Neutrophil (primary cell): ENCODE measurements at regions not wholly inside any gene's neighbourhood (a gene's known extent, or its start where the extent isn't known, plus 50 kb on each side); places are given as distances from the start of the nearest gene placed in this dataset.

ENCODE experiments used
- H3K27ac ChIP-seq: fragments of 200-600 bp; sonication (generic); 2 replicates; pipeline ENCODE4 v1.5.1; 2016; ENCODE audit warnings: mild to moderate bottlenecking, moderate library complexity
- H3K27me3 ChIP-seq: fragments of 200-600 bp; sonication (generic); 2 replicates; pipeline ENCODE4 v1.6.0; 2016; ENCODE audit warnings: mild to moderate bottlenecking
- H3K36me3 ChIP-seq: fragments of 200-600 bp; sonication (generic); 2 replicates; pipeline ENCODE4 v1.5.1; 2017
- H3K4me1 ChIP-seq, 2 experiments: fragments of 200-600 bp in 1 of 2; sonication (generic) in 1 of 2; 1 replicate in 1 of 2; 2 replicates in 1 of 2; pipeline versions ENCODE4 v1.5.1 to v1.6.1; 2013 to 2016; ENCODE audit warnings: low read depth in 1 of 2, low read length in 1 of 2, mild to moderate bottlenecking in 1 of 2, moderate library complexity in 1 of 2; ENCODE audit not compliant: control insufficient read depth in 1 of 2, insufficient read depth in 1 of 2
- H3K4me3 ChIP-seq, 2 experiments: fragments of 200-600 bp in 1 of 2; sonication (generic) in 1 of 2; 1 replicate in 1 of 2; 2 replicates in 1 of 2; pipeline ENCODE4 v1.5.1; 2013 to 2016; ENCODE audit warnings: low read depth in 1 of 2, low read length in 1 of 2, mild to moderate bottlenecking in 1 of 2, moderate library complexity in 1 of 2
- H3K9me3 ChIP-seq: fragments of 200-600 bp; sonication (generic); 2 replicates; pipeline ENCODE4 v1.5.1; 2016
- TF ChIP-seq, protein P1 (sequence below): fragments of 200-600 bp; sonication (generic); IDR thresholded peaks from 2 replicates; pipeline ENCODE4 v1.5.1; 2016; ENCODE audit warnings: antibody characterized with exemption

DNA sequence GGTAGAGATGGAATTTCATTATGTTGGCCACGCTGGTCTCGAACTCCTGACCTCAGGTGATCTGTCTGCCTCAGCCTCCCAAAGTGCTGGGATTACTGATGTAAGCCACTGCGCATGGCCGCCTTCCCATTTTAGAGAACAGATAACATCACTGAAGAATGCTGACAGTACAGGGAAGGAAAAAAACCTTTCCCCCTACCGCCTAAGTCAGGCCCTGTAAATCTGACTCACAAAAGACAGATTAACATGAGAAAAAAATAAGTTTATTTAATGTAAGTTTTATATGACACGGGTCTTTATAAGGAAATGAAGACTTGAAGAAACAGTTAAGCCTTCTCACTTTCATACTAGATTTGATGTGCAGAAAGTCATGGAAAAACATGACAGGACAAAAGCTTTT is 227.2 kb upstream of the ZNF608 start:
- Histone ChIP-seq H3K4me1 (no peaks in the 10 kb centered on the region), H3K27ac (no peak overlapping the region), H3K9me3 (no peaks in the 10 kb centered on the region), H3K4me3 (no peak overlapping the region), H3K27me3 (no peaks in the 10 kb centered on the region), H3K36me3 (no peaks in the 10 kb centered on the region)
- TF ChIP-seq, protein P1, sequence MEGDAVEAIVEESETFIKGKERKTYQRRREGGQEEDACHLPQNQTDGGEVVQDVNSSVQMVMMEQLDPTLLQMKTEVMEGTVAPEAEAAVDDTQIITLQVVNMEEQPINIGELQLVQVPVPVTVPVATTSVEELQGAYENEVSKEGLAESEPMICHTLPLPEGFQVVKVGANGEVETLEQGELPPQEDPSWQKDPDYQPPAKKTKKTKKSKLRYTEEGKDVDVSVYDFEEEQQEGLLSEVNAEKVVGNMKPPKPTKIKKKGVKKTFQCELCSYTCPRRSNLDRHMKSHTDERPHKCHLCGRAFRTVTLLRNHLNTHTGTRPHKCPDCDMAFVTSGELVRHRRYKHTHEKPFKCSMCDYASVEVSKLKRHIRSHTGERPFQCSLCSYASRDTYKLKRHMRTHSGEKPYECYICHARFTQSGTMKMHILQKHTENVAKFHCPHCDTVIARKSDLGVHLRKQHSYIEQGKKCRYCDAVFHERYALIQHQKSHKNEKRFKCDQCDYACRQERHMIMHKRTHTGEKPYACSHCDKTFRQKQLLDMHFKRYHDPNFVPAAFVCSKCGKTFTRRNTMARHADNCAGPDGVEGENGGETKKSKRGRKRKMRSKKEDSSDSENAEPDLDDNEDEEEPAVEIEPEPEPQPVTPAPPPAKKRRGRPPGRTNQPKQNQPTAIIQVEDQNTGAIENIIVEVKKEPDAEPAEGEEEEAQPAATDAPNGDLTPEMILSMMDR: no peak

DNA sequence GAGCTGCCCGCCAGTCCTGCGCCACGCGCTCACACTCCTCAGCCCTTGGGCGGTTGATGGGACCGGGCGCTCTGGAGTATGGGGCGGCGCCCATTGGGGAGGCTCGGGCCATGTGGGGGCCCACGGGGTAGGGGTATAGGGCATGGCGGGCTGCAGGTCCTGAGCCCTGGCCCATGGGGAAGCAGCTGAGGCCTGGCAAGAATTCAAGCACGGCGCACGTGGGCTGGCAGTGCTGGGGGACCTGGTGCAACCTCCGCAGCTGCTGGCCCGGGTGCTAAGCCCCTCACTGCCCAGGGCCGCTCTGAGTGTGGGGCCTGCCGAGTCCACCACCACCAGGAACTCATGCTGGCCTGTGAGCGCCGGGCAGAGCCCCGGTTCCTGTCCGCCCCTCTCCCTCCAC is 229.6 kb upstream of the ZNF608 start:
- H3K9me3 ChIP-seq: no peaks in the 10 kb centered on the region
- no peaks in the 10 kb centered on the region for H3K27me3 ChIP-seq
- H3K4me3 ChIP-seq: no peak overlapping the region
- H3K36me3 ChIP-seq: no peaks in the 10 kb centered on the region
- TF ChIP-seq, protein P1: no peak
- H3K27ac ChIP-seq: no peak overlapping the region
- H3K4me1 ChIP-seq: no peaks in the 10 kb centered on the region

DNA sequence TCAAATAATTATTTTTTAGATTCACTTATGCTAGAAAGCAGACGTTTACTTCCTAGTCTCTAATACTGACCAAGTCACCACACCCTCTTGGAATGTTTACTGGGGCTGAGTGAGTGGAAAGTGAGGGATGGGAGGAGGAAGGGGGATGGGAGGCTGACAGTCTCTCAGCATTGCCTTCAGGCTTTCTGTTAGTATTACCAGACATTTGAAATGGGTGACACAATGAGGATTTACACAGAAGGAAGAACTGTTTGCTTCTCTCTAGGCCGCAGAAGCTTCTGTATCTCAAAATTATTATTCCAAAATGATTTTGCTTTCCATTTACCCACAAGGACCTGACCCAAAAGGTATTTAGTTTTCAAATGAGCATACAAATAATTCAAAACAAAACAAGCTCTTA is 232.8 kb upstream of the ZNF608 start:
- TF ChIP-seq, protein P1: no peak
- Histone ChIP-seq H3K4me1 (no peaks in the 10 kb centered on the region), H3K27ac (no peak overlapping the region), H3K36me3 (no peaks in the 10 kb centered on the region), H3K9me3 (no peaks in the 10 kb centered on the region), H3K4me3 (no peak overlapping the region), H3K27me3 (no peaks in the 10 kb centered on the region)

DNA sequence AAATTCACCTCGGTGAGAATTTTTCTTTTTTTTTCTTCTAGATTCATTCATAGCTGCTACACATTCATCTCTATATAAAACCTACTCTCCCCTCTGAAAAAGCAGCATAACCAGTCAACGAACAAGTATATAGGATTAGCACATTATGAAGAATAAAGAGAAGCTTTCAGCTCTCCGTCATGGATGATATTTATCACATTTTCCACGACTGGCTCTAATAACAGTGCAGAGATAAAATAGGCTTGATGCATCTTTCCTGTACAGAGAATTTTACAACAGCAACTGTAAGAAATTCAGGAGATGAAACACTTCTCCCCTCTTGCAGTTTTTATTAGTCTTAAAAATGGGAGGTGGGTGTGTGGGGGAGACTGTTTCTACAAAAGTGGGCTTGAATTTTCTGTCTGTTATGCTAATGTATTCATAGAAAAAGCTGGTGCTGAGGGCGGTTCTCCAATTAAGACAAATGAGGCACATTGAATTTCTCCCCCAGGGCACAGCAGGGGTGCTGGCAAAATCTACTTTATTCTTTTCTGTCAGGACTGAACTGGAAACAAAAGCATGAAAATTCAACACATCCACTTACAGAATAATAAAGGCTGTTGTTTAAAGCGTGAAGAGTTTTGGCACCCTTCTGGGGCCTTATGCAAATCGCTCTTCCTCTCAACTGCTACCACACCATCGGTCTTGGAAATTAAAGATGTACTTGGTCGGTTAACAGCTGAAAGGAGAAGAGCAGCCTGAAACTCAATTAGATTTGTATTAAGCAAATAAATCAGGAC is 233.9 kb upstream of the ZNF608 start:
- H3K4me1 ChIP-seq: no peaks in the 10 kb centered on the region
- no peak overlapping the region for H3K27ac ChIP-seq
- H3K36me3 ChIP-seq: no peaks in the 10 kb centered on the region
- H3K4me3 ChIP-seq: no peak overlapping the region
- TF ChIP-seq, protein P1: no peak
- H3K27me3 ChIP-seq: no peaks in the 10 kb centered on the region
- H3K9me3 ChIP-seq: no peaks in the 10 kb centered on the region

DNA sequence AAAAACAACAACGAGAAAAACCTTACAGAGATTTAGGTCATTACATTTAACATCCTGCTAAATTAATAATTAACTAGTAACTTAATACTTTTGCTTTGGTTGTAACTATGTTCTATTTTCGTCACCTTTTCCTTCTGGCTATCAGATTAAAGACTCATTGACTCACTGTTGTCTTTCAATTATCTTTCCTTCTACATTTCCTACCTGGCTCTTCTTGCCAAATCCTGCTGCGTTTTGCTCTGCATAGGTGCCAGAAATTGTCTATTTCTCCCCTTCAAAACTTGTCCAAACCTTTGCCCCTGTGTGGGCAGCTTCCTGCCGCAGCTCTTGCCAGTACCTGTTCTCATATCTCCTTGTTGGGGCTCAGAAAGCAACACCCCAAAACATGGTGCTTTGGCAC is 235.5 kb upstream of the ZNF608 start:
- H3K27ac ChIP-seq: no peak overlapping the region
- no peaks in the 10 kb centered on the region for H3K9me3 ChIP-seq
- TF ChIP-seq, protein P1: no peak
- no peak overlapping the region for H3K4me3 ChIP-seq
- H3K36me3 ChIP-seq: no peaks in the 10 kb centered on the region
- H3K4me1 ChIP-seq: no peaks in the 10 kb centered on the region
- no peaks in the 10 kb centered on the region for H3K27me3 ChIP-seq
